Left ventricle myocardium superior (tissue), 1 donor: ENCODE measurements at regions not wholly inside any gene's neighbourhood (a gene's known extent, or its start where the extent isn't known, plus 50 kb on each side); places are given as distances from the start of the nearest gene placed in this dataset.
"Not testable (repeated sequence)": the region's sequence is repeated elsewhere in the genome, so short reads cannot be mapped to it uniquely, and the experiment has no call there.

Experiments used
- ATAC-seq: fragments of 200-7000 bp; cut with Tn5 transposase; one replicate; pipeline ENCODE4 v1.9.1; 2020; ENCODE audit warnings: mild to moderate bottlenecking, moderate library complexity
- DNase-seq: peaks from one replicate; pipeline ENCODE4 v3.0.0-alpha.2; 2020
- intact Hi-C: fragments of 100-400 bp; cut with micrococcal nuclease; formaldehyde crosslinking; loops from one replicate; pipeline ENCODE4 v1.11.0; 2022
- donor health status: DM: no; HTN: yes; CAD: no; lungs with severe emphysema.

GRCh38 chr20:47836256-47836817 lies 51.1 kb upstream of the SULF2 start:
- ATAC-seq, DNase-seq, intact Hi-C loops: not testable (repeated sequence)
